Fibroblast of the aortic adventitia (primary cell): ENCODE measurements at regions not wholly inside any gene's neighbourhood (a gene's known extent, or its start where the extent isn't known, plus 50 kb on each side); places are given as distances from the start of the nearest gene placed in this dataset.

Experiments
- DNase-seq: peaks from one replicate; pipeline ENCODE4 v3.0.0-alpha.2; 2010; ENCODE audit warnings: low read depth
- H3K4me3 ChIP-seq: 2 replicates; pipeline ENCODE4 v1.5.1; 2011; ENCODE audit warnings: low read depth, mild to moderate bottlenecking, control low read depth, low read length, moderate library complexity
- CTCF ChIP-seq: IDR thresholded peaks from 2 replicates; pipeline ENCODE4 v1.5.1; 2011; ENCODE audit warnings: mild to moderate bottlenecking, low read length, control low read depth, inconsistent platforms; ENCODE audit not compliant: insufficient read depth

GRCh38 chr5:158376679-158377078 is 517.7 kb upstream of the CLINT1 start:
- DNase-seq = no peak
- no peak overlapping the region for H3K4me3 ChIP-seq
- TF ChIP-seq CTCF = no peak

GRCh38 chr5:158375531-158375930 is 516.6 kb upstream of the CLINT1 start:
- no peak for TF ChIP-seq CTCF
- no peak for DNase-seq
- H3K4me3 ChIP-seq = no peak overlapping the region

- no peak for TF ChIP-seq CTCF
- DNase-seq = no peak
- no peak overlapping the region for H3K4me3 ChIP-seq
Observed at GRCh38 chr5:158373608-158374395, 514.9 kb upstream of the CLINT1 start.

GRCh38 chr5:158369241-158369640 is 510.3 kb upstream of the CLINT1 start:
- no peak for TF ChIP-seq CTCF
- DNase-seq = no peak
- H3K4me3 ChIP-seq = no peak overlapping the region

- no peak overlapping the region for H3K4me3 ChIP-seq
- no peak for TF ChIP-seq CTCF
- DNase-seq = no peak
Observed at GRCh38 chr5:158368686-158369085, 509.7 kb upstream of the CLINT1 start.

- DNase-seq = no peak
- TF ChIP-seq CTCF = no peak
- no peak overlapping the region for H3K4me3 ChIP-seq
Observed at GRCh38 chr5:158364367-158364766, 505.4 kb upstream of the CLINT1 start.

- no peak for TF ChIP-seq CTCF
- no peak for DNase-seq
- H3K4me3 ChIP-seq = no peak overlapping the region
Observed at GRCh38 chr5:158354958-158355357, 496.0 kb upstream of the CLINT1 start.
